PC-3 (cell line): ENCODE measurements at regions not wholly inside any gene's neighbourhood (a gene's known extent, or its start where the extent isn't known, plus 50 kb on each side); places are given as distances from the start of the nearest gene placed in this dataset.

Experiments
- CTCF ChIP-seq: fragments of 300-600 bp; sonication (generic); conservative IDR thresholded peaks from 2 replicates; pipeline ENCODE4 v1.5.1; 2017; ENCODE audit warnings: antibody characterized with exemption, low read depth, mild to moderate bottlenecking, low read length
- EZH2 ChIP-seq: fragments of 300-600 bp; sonication (generic); IDR thresholded peaks from one replicate; pipeline ENCODE4 v1.6.1; 2017; ENCODE audit warnings: antibody characterized with exemption, mild to moderate bottlenecking, low read length; ENCODE audit not compliant: unreplicated experiment
- EZH2phosphoT487 ChIP-seq: fragments of 300-600 bp; sonication (generic); IDR thresholded peaks from 2 replicates; pipeline ENCODE4 v1.6.1; 2018; ENCODE audit warnings: mild to moderate bottlenecking, antibody characterized with exemption, low read length, borderline replicate concordance

GRCh38 chr15:87419344-87419743 lies 837.2 kb downstream of the NTRK3 start:
- TF ChIP-seq CTCF (no peak), EZH2 (no peak), EZH2phosphoT487 (no peak)
